ENCODE measurements at regions not wholly inside any gene's neighbourhood (a gene's known extent, or its start where the extent isn't known, plus 50 kb on each side); places are given as distances from the start of the nearest gene placed in this dataset.
"Not testable (repeated sequence)": the region's sequence is repeated elsewhere in the genome, so short reads cannot be mapped to it uniquely, and the experiment has no call there.

GRCh38 chr11:126132319-126132718 lies 69.7 kb upstream of the CDON start:
- no peak for DNase-seq (ENCODE audit: low spot score)
- intact Hi-C loops (cut with DNase I): no loop called here

GRCh38 chr11:126130781-126131180 lies 68.1 kb upstream of the CDON start:
- peak; percentile 5 for DNase-seq (ENCODE audit: low spot score)

DNA sequence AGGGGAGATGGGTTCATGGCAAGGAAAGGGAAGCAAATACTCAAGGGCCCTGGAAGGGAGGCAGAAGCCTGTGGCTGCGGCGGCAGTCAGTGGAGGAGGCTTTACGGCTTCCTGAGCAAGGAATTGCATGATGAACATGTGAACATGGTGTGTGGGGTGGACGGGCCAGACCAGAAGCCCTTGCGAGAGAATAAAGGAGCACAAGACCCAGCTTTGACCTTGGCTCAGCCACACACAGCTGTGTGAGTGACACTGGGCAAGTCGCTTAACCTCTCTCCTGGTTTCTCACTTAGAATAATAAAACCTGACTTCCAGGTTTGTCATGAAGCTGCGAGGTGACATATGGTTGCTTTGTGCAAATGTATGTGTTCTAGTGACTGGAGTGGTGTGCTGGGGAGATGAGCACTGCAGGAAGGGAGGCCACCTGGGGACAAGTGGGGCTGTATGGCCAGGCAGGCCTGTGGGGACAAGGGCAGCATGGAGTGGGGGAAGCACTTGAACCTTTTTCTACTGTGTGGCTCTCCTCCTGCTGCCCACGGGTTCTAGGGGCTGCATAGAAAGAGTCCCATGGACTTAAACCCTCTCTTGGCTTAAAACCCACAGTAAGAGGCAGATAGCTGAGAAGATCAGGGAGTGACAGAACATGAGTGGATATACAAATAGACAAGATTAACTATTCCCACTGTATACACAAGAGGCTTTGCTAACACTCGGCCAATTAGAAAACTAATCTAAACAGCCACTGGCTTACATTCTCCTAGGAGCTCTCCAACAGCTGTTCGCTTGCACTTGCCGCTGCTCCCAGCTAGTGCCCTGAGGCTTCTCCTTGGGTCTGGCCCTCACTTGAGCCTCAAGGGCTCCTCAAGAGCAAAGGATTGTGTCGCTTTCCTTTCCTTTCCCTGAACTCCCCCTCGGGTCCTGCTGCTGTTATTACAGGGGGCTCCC lies 67.3 kb upstream of the CDON start:
- peak; percentile 38 for DNase-seq (ENCODE audit: low spot score)
- intact Hi-C loops (cut with DNase I): no loop called here

More at GRCh38 chr11:126130781-126131180, 68.1 kb upstream of the CDON start:
- intact Hi-C loops (cut with DNase I): not testable (repeated sequence)

GRCh38 chr11:126127898-126128297 lies 65.2 kb upstream of the CDON start:
- intact Hi-C loops (cut with DNase I): no loop called here
- DNase-seq (ENCODE audit: low spot score): peak; percentile 74

DNA sequence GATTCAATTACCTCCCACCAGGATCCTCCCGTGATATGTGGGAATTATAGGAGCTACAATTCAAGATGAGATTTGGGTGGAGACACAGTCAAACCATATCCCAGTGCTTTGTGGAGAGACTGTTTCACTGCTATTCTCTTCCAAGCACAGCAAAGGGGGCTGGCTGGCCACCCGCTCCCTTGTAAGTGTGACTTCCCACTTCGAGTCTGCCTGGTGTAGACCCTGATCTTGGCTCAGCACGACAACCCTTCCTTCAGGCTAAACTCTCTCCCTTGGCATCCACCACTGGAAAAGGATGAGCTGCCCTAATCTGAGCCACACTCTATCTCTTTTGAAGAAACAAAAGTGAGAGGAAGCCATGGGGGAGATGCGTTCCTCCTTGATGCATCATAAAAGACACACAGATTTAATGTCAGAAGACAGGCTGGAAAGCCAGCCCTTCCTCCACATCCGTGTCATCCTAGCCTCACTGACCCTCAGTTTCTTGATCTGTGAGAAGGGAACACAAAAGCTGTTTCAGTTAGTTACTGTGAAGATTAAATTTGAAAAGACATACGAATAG lies 64.7 kb upstream of the CDON start:
- intact Hi-C loops (cut with DNase I): no loop called here
- DNase-seq (ENCODE audit: low spot score): peak; percentile 73

GRCh38 chr11:126124231-126124661 lies 61.6 kb upstream of the CDON start:
- no peak for DNase-seq (ENCODE audit: low spot score)
- intact Hi-C loops (cut with DNase I): loop anchor here in 1 of 2 donors (5.0 kb wide), 1 partner anchor 1027 kb away; no protein-coding TSS in a partner anchor

GRCh38 chr11:126123686-126124085 lies 61.0 kb upstream of the CDON start:
- intact Hi-C loops (cut with DNase I): loop anchor here in 1 of 2 donors (5.0 kb wide), 1 partner anchor 1026 kb away; no protein-coding TSS in a partner anchor

DNA sequence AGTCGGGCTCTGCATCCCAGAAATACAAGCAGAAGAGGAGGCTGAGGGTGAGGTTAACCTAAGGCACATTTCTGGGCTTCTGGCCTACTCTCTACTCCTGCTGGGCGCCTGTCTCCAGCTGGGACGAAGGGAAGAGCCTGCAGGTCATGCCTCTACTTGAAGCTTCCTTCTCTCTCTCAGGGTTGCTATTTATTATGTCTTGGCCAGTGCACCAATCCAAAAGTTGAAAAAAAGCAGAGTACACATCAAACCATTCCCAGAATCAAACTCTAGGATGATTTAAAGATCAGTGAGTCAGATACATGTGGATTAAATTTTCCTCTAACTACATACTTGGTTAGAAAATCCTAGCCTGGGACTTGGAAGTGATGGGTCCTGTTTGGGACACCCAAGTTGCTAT lies 60.2 kb upstream of the CDON start:
- peak; percentile 45 for DNase-seq (ENCODE audit: low spot score)
- intact Hi-C loops (cut with DNase I): loop anchor here (1.0 to 5.0 kb wide), 2 partner anchors 26 to 1026 kb away; no protein-coding TSS in a partner anchor

More at GRCh38 chr11:126123686-126124085, 61.0 kb upstream of the CDON start:
- DNase-seq (ENCODE audit: low spot score): no peak

DNA sequence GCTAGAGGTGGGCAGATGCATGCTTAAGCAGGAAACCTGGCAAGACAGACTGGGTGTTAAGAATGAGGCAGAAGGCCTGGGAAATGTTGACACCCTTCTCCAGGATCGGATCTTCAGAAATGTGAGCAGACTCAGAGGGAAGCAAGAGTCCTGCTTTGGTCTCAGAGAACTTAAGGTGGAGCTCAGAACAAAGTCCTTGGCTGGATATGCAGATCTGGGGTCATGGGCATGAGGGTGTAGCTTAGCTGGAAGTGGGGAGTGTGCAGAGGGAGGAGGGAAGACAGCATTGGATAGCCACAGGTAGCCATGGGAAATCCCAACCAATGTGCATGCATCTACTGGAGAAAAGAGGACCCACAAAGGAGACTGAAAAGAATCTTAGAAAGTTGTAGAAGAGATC lies 58.6 kb upstream of the CDON start:
- intact Hi-C loops (cut with DNase I): loop anchor here in 1 of 2 donors (5.0 kb wide), 1 partner anchor 1024 kb away; no protein-coding TSS in a partner anchor
- DNase-seq (ENCODE audit: low spot score): no peak

DNA sequence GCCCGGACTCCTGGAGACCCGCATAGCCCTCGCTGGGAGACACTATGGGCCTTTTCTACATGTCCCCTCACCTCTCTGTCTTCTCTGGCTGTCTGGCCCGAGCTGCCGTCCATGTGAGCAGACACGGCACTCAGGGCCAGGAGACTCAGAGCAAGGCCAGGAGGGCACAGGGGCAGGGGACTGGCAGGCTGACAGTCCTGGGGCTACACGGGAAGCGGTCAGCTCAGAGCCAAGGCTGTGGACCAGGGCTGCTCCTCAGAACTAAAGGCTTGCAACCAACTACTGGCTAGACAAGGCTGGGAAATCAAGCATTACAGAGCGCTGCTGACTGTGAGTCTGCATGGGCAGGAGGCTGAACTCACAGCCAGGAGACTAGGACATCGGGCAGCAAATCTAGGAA lies 56.1 kb upstream of the CDON start:
- peak; percentile 43 for DNase-seq (ENCODE audit: low spot score)
- intact Hi-C loops (cut with DNase I): no loop called here

- DNase-seq (ENCODE audit: low spot score): peak; percentile 90
These were observed 53.2 kb upstream of the CDON start for GRCh38 chr11:126115816-126116331.

DNA sequence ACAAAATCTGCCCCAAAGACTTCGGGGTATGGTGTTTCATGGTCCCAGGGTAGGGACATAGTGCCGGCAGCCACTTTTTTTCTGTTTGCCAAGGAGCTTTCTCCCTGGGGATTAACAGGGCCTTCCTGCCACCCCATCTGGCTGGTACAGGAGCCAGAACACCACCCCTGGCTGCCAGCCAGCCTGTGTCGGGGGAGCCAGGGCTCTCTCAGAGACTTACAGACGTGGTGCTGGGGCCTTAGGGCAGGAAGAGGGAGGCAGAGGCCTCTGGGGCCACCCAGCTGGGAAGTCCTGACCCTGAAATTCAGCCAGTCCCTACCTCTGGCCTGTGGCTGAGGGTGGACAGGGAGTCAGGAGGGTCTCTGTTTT lies 52.4 kb upstream of the CDON start:
- no peak for DNase-seq (ENCODE audit: low spot score)
- intact Hi-C loops (cut with DNase I): no loop called here

More at GRCh38 chr11:126115816-126116331, 53.2 kb upstream of the CDON start:
- intact Hi-C loops (cut with DNase I): loop anchor here in 1 of 2 donors (2.0 kb wide), 1 partner anchor 23 kb away; no protein-coding TSS in a partner anchor

GRCh38 chr11:126114486-126115126 lies 51.9 kb upstream of the CDON start:
- peak; percentile 45 for DNase-seq (ENCODE audit: low spot score)
- intact Hi-C loops (cut with DNase I): no loop called here

- intact Hi-C loops (cut with DNase I): no loop called here
- no peak for DNase-seq (ENCODE audit: low spot score)
These were observed 51.3 kb upstream of the CDON start for GRCh38 chr11:126113963-126114362.

- DNase-seq (ENCODE audit: low spot score): peak; percentile 97
- intact Hi-C loops (cut with DNase I): no loop called here
These were observed 50.9 kb upstream of the CDON start for GRCh38 chr11:126113515-126113957.

DNA sequence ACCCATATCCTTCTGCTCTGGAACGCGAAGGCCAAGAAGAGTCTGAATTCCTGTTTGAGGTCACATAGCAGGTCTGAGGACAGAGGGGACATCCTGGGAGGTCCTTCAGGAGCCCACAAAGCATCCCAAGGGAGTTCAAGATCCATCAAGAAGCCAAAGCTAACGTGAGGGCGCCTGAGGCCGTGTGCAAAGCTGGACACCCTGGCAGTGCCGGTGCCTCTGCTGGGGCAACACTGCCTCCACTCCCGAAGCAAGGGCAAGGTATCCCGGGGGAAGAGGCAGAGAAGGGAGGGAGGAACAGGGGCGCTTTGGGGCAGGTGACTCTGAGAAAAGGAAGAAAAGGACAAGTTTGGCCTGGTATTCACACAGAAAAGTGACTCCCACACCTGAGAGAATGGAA lies 50.3 kb upstream of the CDON start:
- intact Hi-C loops (cut with DNase I): no loop called here

GRCh38 chr11:126112547-126112946 lies 49.9 kb upstream of the CDON start:
- peak; percentile 83 for DNase-seq (ENCODE audit: low spot score)
- intact Hi-C loops (cut with DNase I): no loop called here

More for the DNA sequence above, 50.3 kb upstream of the CDON start:
- DNase-seq (ENCODE audit: low spot score): peak; percentile 72
